IPS-18c (cell line): ENCODE measurements at regions not wholly inside any gene's neighbourhood (a gene's known extent, or its start where the extent isn't known, plus 50 kb on each side); places are given as distances from the start of the nearest gene placed in this dataset.
"Not testable (repeated sequence)": the region's sequence is repeated elsewhere in the genome, so short reads cannot be mapped to it uniquely, and the experiment has no call there.

Experiments used
- H3K4me3 ChIP-seq: 2 replicates; pipeline ENCODE4 v1.7.0; 2013; ENCODE audit warnings: low read depth, mild to moderate bottlenecking, low read length, moderate library complexity; ENCODE audit not compliant: insufficient read depth
- H3K9me3 ChIP-seq: one replicate; pipeline ENCODE4 v1.6.1; 2013; ENCODE audit warnings: mild to moderate bottlenecking, low read length, moderate library complexity; ENCODE audit not compliant: control insufficient read depth, insufficient read depth

DNA sequence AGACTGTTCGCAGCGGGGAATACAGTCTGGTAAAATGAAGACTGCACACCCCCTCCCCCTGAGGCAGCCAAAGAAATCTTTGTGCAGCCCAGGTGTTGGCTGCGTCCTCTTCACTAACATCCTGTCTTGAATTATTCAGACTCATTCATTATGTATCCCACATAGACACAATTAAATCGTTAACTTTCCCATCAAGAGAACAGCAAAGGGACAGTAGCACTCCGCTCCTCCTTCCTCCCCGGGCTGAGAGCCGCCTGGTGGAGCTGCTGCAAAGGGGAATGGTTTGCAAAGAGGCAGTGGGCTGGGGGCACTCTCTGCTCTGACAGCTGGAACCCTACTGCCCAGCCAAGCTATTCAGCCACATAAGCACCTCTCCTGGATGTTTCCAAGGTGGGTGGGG is 290.0 kb upstream of the SOX9 start:
- Histone ChIP-seq H3K4me3 (no peak overlapping the region), H3K9me3 (no peaks in the 10 kb centered on the region)

DNA sequence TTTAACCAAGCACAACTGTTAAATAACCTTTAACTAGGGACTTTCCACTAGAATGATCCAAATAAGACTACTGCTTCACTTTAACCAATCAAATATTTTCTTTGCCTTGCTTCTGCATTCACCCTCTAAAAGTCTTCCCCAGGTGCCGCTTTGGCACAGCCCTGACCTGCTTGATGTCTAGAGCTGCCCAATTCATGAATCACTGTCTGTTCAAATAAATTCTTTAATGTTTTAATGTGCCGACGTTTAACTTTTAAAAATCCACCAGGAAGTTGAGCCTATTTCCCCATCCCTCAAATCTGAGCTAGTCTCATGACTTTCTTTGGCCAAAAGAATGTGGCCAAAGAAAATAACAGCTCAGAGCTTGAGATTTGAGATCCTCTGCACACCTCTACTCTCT is 277.8 kb upstream of the SOX9 start:
- Histone ChIP-seq H3K9me3 (peaks cover 3% of the 10 kb centered on the region), H3K4me3 (no peak overlapping the region)

DNA sequence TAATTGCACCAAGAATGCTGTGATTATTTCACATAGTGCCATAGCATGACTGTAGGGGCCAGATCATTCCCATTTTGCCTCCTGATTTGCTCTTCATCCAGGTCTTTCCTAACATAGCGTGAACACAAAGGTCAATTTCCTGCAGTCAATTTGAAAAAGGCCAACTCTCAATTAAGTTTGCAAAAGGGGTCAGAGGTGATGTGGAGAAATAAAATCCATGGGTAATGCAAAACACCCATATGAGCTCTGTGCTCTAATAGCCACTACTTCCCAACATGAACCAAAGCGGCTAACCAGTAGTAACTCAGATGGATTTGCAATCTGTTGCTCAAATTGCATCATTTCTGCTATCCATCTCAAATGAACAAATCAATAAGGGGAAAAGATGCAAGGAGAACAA is 275.5 kb upstream of the SOX9 start:
- Histone ChIP-seq H3K9me3 (peaks cover 3% of the 10 kb centered on the region), H3K4me3 (no peak overlapping the region)

DNA sequence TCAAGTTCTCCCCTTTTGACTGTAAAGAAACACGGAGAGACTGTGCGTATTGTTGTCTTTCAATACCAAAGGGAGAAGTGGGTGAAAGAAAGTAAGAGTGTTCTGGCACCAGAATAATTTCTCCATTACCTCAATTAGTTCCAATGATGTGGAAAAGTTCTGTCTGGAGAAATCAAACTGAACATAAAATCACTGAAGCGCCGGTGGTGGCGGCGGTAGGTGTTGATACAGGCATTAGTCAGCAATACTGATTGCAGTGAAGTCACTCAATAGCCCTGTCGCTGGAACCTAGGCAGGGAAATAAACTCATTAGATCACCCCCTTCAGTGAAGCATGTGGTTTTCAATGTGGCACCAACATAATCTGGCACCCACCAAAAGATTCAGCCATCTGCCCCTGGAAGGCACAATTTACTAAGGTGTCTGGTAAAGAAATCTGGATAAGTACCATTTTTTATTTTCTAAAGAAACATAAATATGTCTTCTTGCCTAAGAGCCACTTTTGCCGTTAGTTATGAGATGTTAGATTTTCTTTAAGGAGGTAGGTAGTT is 274.2 kb upstream of the SOX9 start:
- Histone ChIP-seq H3K9me3 (peaks cover 3% of the 10 kb centered on the region), H3K4me3 (no peak overlapping the region)

DNA sequence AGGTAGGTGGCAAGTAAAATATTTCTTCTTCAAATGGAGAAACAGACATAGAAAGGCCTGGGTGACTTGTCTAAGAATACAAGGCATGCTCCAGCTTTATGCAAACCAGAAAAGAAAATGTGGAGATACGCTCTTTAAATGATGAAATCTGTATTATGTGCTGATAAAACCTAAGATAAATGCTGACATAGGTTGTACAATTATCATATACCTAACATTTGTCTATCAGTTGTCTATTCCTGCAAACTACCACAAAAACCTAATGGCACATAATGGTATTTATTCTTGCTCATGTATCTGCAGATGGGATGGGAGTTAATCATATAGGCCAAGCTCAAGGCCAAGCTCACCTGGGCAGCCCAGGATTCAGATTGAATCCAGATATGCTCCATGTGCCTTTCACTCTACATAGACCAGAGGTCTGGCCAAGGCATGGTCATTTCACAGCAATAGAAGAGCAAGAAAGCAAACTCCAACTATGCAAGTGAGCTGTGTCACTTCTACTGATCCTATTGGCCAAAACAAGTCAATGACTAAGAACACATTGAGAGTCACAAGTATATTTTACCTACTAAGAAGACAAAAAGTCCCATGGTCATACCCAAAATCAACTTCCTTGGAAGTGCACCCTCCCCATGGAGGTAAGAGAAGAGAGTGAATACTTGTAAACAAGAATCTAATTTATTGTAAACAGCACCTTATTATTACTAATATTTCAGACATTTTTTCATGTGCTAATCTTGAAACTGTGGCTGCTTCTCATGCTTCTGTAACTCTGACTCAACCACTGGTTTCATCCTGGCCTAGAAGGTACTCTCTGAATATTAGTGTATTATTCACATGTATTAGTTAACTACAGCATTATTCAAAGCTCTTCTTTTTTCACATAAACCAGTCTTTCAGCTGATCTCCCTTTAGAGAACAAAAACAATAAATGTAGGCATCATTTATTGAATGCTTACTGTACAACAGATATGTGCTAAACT is 270.7 kb upstream of the SOX9 start:
- H3K9me3 ChIP-seq: no peaks in the 10 kb centered on the region
- H3K4me3 ChIP-seq: no peak overlapping the region

DNA sequence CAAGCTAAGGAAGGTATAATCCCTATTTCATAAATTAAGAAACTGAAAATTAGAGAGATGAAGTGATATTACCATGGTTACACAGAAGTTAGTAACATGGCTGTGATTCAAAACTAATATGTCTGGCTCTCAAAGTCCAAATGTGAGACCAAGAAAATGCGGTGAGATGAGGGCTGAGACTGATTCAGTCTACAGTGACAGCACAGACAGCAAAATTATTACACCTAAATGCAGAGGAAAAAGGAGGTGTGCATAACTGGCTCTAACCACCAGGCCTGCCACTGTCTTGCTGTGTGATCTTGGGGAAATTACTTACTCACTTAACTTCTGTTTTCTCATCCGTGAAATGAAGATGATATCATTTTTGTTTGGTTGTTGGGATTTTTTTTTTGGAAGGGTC is 270.0 kb upstream of the SOX9 start:
- H3K4me3 ChIP-seq: no peak overlapping the region
- H3K9me3 ChIP-seq: no peaks in the 10 kb centered on the region

DNA sequence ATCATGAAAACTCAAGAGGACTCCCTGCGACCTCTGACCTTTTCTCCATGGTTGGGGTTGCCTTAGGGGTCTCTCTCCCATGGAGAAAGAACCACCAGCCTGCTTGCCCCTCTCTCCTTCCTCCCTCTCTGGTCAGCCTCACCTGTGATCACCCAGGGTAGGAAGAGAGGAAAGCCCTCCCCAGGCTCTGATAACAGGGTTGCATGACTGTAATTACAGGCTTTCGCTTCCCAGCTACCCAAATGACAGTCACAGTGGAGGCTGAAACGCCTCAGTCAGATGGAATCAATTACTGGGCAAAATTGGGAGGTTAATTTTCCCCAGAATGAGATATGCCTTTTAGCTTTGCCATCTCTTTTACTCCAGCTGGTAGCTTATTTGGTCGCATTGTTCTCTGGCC is 265.8 kb upstream of the SOX9 start:
- Histone ChIP-seq H3K4me3 (no peak overlapping the region), H3K9me3 (no peaks in the 10 kb centered on the region)

DNA sequence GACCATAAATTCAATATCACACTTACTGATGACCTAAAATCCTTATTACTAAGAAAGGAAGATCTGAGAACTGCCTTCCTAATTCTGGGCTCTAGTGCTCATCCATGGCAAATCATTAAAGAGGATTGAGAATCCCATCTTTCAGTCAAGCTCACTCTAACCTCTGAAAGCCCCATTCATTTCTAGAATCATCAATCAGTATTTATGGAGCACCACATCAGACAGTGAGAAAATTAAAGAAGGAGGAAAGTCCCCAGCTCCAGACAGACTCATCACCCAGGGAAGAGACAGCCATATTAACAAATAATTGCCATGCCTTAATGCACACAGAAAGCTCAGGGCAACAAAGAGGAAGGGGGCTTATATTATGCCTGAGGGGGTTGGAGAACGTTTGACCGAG is 256.1 kb upstream of the SOX9 start:
- H3K4me3 ChIP-seq: no peak overlapping the region
- no peaks in the 10 kb centered on the region for H3K9me3 ChIP-seq

DNA sequence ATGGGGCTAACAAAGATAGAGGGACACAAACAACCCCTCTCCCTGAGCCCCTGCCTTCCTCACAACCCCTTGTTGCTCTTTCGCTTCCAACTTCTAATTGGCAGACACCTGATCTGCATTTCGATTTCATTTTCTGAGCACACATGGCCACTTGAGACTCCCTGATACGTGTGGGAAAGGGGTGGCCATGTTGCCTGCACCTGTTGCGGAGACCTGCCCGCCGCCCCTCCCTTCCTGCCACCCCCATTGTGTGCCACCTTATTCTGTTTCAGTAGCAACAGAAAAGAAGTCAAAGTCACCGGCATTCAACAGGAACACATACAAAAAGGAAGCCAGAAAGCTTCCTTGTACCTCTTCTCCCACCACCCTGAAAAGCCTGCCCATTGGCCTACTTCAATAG is 254.7 kb upstream of the SOX9 start:
- no peaks in the 10 kb centered on the region for H3K9me3 ChIP-seq
- no peak overlapping the region for H3K4me3 ChIP-seq

DNA sequence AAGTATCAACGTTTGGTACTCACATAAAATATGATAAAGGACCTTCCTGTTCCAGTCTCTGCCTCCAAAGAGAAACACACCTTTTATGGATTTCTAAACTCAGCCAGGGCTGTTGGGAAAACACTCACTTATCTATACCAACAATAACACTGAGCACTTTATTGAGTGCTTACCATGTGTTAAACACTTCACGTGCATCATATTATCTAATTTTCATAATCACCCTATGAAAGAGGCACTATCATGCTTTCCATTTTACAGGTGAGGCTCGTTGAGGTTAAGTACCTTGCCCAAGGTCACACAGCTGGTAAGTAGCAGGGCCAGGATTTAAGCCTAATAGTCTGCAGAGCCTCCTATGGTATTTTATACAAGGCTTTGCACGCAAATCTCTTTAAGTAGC is 251.5 kb upstream of the SOX9 start:
- no peaks in the 10 kb centered on the region for H3K9me3 ChIP-seq
- H3K4me3 ChIP-seq: no peak overlapping the region

DNA sequence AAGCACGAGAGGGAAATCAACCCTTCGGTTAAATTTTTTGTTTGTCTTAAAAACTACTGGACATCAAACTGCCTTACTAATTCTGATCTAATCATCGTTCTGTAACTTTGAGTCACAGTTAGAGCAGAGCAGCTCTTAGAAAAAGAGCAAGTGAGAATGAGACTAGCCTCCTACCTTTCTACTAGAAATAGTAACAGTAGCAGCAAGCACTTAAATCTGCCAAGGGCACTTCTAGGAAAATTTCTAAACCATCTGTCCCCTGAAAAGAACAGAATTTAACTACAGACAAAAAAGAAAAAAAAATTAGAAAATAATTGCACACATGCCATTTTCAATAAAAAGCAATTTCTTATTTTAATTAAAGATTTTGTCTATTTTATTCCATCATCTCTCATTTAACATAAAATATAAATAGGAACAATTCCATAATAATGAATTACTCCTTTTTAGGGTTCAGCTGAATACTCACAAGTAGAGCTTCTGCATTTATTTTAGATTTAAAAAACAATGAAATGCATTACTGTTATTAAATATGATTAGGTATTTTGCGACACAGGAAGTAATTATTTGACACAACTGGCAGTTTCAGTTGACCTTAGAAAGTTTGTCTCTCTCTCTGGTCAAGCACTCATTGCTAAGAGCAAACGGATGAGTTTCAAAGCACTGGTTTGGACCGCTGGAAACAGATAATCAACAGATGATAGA is 250.8 kb upstream of the SOX9 start:
- H3K4me3 ChIP-seq: no peak overlapping the region
- H3K9me3 ChIP-seq: no peaks in the 10 kb centered on the region

DNA sequence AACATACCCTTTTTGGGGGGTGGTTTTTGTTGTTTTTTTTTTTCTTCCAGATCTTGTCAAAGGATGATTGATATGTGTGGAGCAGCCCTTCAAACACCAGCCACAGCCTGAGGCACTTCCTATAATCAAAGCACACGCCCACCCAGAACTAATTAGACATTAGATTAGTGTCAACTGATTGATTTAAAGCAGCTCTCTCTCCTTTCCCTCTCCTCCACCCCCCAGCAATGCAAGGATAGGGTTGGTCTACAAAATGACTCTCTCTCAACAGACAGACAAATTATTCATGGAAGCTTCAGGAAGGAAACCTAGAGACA is 250.3 kb upstream of the SOX9 start:
- Histone ChIP-seq H3K4me3 (no peak overlapping the region), H3K9me3 (no peaks in the 10 kb centered on the region)

DNA sequence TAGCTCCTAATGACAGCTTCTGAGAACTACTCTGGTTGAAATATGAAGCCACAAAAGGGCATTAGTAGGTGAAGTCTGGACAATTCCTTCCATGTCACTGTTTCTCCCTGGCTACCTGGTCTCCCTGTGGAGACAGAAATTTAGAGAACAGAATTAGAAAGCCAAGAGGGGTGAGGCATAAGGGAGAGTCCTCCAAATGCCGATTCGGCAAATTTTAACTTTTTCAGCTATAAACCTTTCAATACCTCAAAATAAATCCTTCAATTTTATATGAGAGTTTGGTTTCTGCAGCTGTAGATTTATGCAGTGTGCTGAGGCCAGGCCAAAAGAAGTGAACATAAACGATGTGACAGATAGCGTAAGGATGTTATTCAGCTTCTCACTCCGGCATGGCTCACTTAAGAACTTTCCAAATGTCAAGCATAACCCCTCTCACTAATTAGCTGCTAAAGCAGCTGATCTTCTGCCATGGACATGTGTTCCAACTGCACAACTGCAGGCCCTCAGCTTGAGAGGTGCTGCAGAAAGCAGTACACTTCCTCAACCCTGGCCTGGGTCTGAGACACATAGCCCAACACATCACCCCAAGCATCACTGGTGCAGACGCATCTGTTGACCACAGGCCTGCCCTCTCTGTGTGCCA is 247.9 kb upstream of the SOX9 start:
- Histone ChIP-seq H3K4me3 (no peak overlapping the region), H3K9me3 (no peaks in the 10 kb centered on the region)

DNA sequence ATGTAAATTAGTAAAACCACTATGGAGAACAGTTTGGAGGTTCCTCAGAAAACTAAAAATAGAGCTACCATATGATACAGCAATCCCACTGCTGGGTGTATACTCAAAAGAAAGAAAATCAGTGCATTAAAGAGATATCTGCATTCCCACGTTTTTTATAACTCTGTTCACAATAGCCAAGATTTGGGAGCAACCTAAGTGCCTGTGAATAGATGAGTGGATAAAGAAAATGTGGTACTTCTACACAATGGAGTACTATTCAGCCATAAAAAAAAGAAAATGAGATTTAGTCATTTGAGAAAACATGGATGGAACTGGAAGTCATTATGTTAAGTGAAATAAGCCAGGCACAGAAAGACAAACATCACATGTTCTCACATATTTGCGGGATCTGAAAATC is 246.0 kb upstream of the SOX9 start:
- H3K4me3 ChIP-seq, H3K9me3 ChIP-seq: not testable (repeated sequence)

DNA sequence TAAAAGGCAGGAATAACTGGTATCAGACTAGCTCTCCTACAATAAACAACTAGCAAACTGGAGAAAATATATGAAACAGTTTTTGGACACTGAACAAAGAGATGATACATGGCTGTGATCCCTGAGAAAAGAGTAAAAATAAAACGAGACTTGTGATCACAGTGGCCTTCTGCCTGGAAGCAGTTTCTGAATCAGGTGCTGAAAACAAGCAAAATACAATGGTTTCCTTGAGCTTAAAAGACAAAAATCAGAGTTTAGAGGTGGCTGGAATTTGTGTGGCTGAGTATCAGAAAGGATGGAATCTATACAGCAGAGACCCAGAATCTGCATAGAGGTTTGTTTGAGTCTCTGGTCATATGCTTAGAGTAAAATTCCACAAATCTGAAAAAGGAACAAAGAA is 242.5 kb upstream of the SOX9 start:
- H3K4me3 ChIP-seq: no peak overlapping the region
- no peaks in the 10 kb centered on the region for H3K9me3 ChIP-seq

DNA sequence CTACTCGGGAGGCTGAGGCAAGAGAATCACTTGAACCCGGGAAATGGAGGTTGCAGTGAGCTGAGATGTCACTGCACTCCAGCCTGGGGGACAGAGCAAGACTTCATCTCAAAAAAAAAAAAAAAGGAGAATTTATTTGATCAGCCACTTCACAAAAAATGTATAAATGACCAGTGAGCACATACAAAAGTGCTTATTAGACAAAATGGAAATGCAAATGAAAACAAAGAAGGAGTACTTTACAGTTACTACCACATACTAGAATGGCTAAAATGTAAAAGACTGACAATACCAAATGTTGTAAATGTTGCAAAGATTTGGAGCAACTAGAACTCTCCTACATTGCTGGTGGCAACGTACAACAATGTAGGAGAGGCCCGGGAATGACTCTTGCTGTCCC is 241.8 kb upstream of the SOX9 start:
- no peak overlapping the region for H3K4me3 ChIP-seq
- H3K9me3 ChIP-seq: no peaks in the 10 kb centered on the region

DNA sequence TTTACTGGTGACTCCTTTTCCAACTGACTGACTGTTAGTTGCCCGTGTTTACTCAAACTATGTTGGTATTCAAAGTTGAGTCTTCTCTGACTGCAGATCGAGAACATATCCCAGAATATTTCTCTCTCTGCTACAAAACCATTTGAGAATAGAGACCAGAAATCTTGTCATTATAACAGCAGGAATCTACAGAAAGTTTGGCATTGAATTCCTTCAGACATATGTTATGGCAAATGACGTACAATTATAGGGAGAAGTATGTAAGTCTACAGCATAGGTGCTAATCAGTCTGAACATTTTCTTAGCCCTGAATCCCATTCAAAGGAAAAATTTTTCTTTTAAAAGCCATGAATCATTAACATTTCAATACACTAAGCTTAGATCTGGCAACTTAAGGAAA is 239.8 kb upstream of the SOX9 start:
- no peak overlapping the region for H3K4me3 ChIP-seq

DNA sequence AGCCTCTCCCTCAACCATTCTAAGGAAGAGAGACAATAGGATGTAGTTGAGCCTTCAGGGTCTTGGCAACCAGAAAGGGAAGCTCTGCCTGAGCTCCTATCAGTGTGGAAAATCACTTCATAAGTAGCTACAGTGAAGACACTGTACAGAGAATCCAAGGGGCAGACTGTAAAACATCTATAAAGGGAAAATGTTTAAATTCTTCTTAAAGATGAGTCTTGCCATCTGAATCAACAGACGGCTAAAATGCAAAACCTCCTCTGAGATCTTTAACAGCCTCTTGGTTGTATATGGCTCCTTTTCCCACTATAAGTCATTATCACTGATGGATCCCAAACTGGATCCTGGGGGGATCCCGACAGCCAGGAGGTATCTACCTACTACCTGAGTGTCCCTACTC is 239.2 kb upstream of the SOX9 start:
- Histone ChIP-seq H3K4me3 (no peak overlapping the region), H3K9me3 (no peaks in the 10 kb centered on the region)

More for the DNA sequence above, 239.8 kb upstream of the SOX9 start:
- H3K9me3 ChIP-seq: no peaks in the 10 kb centered on the region
